Ishikawa (cell line): ENCODE measurements at regions not wholly inside any gene's neighbourhood (a gene's known extent, or its start where the extent isn't known, plus 50 kb on each side); places are given as distances from the start of the nearest gene placed in this dataset.

Experiments
- CEBPB ChIP-seq: IDR thresholded peaks from 2 replicates; pipeline ENCODE4 v1.6.1; 2012
- CREB1 ChIP-seq: IDR thresholded peaks from 2 replicates; pipeline ENCODE4 v1.6.1; 2012; ENCODE audit warnings: low read depth
- EGR1 ChIP-seq: IDR thresholded peaks from 2 replicates; pipeline ENCODE4 v1.6.1; 2012
- EP300 ChIP-seq: IDR thresholded peaks from 2 replicates; pipeline ENCODE4 v1.6.1; 2012; ENCODE audit warnings: borderline replicate concordance
- FOXM1 ChIP-seq: IDR thresholded peaks from 2 replicates; pipeline ENCODE4 v1.6.1; 2012; ENCODE audit warnings: low read depth, borderline replicate concordance
- NFIC ChIP-seq: IDR thresholded peaks from 2 replicates; pipeline ENCODE4 v1.6.1; 2012
- RAD21 ChIP-seq: IDR thresholded peaks from 2 replicates; pipeline ENCODE4 v1.6.1; 2012; ENCODE audit warnings: low read depth
- REST ChIP-seq: IDR thresholded peaks from 2 replicates; pipeline ENCODE4 v1.6.1; 2012; ENCODE audit warnings: low read depth, mild to moderate bottlenecking
- TAF1 ChIP-seq: IDR thresholded peaks from 2 replicates; pipeline ENCODE4 v1.6.1; 2012; ENCODE audit warnings: low read depth, mild to moderate bottlenecking
- TCF12 ChIP-seq: IDR thresholded peaks from 2 replicates; pipeline ENCODE4 v1.6.1; 2012; ENCODE audit warnings: low read depth
- TEAD4 ChIP-seq: IDR thresholded peaks from 2 replicates; pipeline ENCODE4 v1.6.1; 2012
- YY1 ChIP-seq: IDR thresholded peaks from 2 replicates; pipeline ENCODE4 v1.6.1; 2012; ENCODE audit warnings: low read depth
- ZBTB7A ChIP-seq: IDR thresholded peaks from 2 replicates; pipeline ENCODE4 v1.6.1; 2012; ENCODE audit warnings: low read depth
- TF ChIP-seq, protein P1 (sequence below): IDR thresholded peaks from 2 replicates; pipeline ENCODE4 v1.6.1; 2012
- TF ChIP-seq, protein P2 (sequence below): IDR thresholded peaks from 2 replicates; pipeline ENCODE4 v1.6.1; 2012

DNA sequence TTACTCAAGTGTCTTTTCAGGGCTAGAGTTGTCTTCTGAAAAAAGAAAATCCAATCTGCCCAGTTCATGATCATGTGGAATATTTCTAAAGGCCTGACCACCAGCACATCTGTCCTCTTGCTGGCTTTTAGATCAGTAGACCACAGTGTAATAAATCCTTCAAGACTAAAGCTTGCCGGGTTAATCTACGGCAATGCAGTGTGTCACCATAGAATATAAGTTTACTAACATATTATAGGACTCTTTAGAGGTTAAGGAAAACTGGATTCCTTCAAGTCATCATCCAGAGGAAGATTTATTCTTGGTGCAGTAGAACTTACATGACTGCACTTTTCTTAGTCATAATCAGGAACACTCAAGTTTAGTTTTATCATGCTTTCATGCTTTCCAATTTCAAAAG lies 349.5 kb downstream of the SEMA3D start:
- TF ChIP-seq EGR1 (no peak), EP300 (no peak), REST (no peak), TCF12 (no peak), NFIC (no peak), TEAD4 (no peak), RAD21 (no peak), FOXM1 (no peak), CREB1 (no peak), YY1 (no peak), TAF1 (no peak), ZBTB7A (no peak), CEBPB (no peak)
- TF ChIP-seq, protein P1, sequence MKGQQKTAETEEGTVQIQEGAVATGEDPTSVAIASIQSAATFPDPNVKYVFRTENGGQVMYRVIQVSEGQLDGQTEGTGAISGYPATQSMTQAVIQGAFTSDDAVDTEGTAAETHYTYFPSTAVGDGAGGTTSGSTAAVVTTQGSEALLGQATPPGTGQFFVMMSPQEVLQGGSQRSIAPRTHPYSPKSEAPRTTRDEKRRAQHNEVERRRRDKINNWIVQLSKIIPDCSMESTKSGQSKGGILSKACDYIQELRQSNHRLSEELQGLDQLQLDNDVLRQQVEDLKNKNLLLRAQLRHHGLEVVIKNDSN, result no peak
- TF ChIP-seq, protein P2, sequence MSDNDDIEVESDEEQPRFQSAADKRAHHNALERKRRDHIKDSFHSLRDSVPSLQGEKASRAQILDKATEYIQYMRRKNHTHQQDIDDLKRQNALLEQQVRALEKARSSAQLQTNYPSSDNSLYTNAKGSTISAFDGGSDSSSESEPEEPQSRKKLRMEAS, result no peak

- no peak for TF ChIP-seq YY1
- no peak for TF ChIP-seq FOXM1
- no peak for TF ChIP-seq TAF1
- TF ChIP-seq, protein P1, result no peak
- no peak for TF ChIP-seq NFIC
- TF ChIP-seq EP300, result no peak
- TF ChIP-seq TCF12, result no peak
- no peak for TF ChIP-seq RAD21
- TF ChIP-seq CEBPB, result no peak
- TF ChIP-seq, protein P2, result no peak
- TF ChIP-seq ZBTB7A, result no peak
- TF ChIP-seq EGR1, result no peak
- no peak for TF ChIP-seq CREB1
- TF ChIP-seq TEAD4, result no peak
- no peak for TF ChIP-seq REST
These were observed 357.1 kb downstream of the SEMA3D start for GRCh38 chr7:84829719-84830118.

DNA sequence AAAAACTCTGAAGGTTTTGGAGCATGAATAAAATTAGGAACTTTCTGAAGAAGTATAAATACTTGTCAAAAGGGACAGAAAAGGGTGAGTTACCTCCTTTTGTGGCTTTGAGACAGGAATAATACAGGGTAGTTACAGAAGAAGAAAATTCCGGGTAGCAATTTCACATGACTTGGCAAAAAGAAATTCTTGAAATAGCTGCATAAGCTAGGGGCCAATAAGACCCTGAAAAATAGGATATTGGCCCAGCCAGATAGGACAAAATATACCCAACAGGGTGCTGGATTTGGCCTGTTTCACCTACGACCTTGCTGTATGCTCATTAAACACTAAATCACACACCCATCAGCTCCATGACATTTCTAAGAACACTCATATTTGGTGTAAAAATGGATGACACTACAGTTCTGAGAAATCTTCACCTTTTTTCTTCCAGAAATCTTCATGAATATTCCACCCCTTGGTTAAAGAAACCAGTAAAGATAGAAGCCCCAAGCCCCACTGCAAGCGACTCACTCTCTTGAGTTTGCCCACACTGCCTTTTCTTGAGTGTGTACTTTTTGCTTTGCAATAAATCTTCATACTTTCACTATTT lies 362.7 kb downstream of the SEMA3D start:
- TF ChIP-seq, protein P1, result no peak
- TF ChIP-seq, protein P2, result no peak
- TF ChIP-seq FOXM1 (no peak), EP300 (no peak), TCF12 (no peak), YY1 (no peak), NFIC (no peak), TEAD4 (no peak), CREB1 (no peak), EGR1 (no peak), REST (no peak), ZBTB7A (no peak), TAF1 (no peak), RAD21 (no peak), CEBPB (no peak)

GRCh38 chr7:84823530-84823929 lies 363.3 kb downstream of the SEMA3D start:
- TF ChIP-seq ZBTB7A (no peak), TAF1 (no peak), EGR1 (no peak), TCF12 (no peak), RAD21 (no peak), CREB1 (no peak), REST (no peak), EP300 (no peak), NFIC (no peak), CEBPB (no peak), FOXM1 (no peak), TEAD4 (no peak)
- TF ChIP-seq, protein P2, result no peak
- TF ChIP-seq, protein P1, result no peak
